ENCODE measurements at regions not wholly inside any gene's neighbourhood (a gene's known extent, or its start where the extent isn't known, plus 50 kb on each side); places are given as distances from the start of the nearest gene placed in this dataset.

DNA sequence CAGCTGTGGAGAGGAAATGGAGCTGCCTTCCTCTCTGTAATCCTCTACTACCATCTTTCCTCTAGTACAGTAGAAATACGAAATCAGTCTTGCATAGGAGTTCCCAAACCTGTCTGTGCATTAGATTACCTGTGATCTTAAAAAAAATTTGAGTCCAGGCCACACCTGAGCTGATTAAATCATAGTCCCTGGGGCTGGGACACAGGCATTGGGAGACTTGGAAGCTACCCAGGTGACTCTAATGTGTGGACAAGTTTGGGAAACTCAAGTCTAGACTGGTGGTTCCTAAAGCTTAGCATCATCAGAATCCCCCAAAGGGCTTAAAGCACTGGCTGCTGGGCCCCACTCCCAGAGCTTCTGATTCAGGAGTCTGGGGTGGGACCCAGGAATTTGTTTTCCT lies 152.7 kb upstream of the GLI3 start:
- CTCF ChIA-PET, result interaction anchor here (1.1 kb wide), 1 partner anchor 410 kb away, joined by 3 read pairs; no protein-coding TSS in a partner anchor
- H3K9me3 ChIP-seq (ENCODE audit: control insufficient read depth, insufficient read depth, low read length), result no peaks in the 10 kb centered on the region
- POLR2A ChIA-PET, result no interaction called here
- no peak overlapping the region for H3K27ac ChIP-seq (ENCODE audit: low read depth, low read length)
- no peak overlapping the region for H3K4me3 ChIP-seq (ENCODE audit: low read depth, low read length)
- no peaks in the 10 kb centered on the region for H3K27me3 ChIP-seq (ENCODE audit: control insufficient read depth, insufficient read depth, low read length)
- TF ChIP-seq, protein P1, sequence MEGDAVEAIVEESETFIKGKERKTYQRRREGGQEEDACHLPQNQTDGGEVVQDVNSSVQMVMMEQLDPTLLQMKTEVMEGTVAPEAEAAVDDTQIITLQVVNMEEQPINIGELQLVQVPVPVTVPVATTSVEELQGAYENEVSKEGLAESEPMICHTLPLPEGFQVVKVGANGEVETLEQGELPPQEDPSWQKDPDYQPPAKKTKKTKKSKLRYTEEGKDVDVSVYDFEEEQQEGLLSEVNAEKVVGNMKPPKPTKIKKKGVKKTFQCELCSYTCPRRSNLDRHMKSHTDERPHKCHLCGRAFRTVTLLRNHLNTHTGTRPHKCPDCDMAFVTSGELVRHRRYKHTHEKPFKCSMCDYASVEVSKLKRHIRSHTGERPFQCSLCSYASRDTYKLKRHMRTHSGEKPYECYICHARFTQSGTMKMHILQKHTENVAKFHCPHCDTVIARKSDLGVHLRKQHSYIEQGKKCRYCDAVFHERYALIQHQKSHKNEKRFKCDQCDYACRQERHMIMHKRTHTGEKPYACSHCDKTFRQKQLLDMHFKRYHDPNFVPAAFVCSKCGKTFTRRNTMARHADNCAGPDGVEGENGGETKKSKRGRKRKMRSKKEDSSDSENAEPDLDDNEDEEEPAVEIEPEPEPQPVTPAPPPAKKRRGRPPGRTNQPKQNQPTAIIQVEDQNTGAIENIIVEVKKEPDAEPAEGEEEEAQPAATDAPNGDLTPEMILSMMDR (IDR thresholded peaks at IDR 0.05; ENCODE audit: low read depth, low read length), result no peak
- DNase-seq (ENCODE audit: low read depth, low spot score), result no peak

DNA sequence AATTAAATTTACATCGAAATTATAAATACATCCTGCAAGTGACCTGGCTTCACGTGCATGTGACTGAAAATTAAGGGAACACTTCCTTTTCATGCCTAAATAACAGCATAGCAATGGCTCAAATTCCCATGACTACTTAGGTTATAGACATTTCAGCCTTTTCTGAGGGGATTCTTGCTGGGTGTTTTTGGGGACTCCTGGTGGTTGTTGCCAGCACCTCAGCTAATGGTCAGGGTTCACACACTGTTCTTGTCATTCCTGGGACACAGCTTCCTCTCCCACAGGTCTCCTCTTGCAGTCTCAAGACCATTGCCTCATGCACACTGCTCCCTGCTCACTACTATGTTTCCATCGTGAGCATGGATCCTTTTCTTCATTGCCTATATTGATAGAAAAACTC lies 148.9 kb upstream of the GLI3 start:
- CTCF ChIA-PET, result no interaction called here
- no peaks in the 10 kb centered on the region for H3K9me3 ChIP-seq (ENCODE audit: control insufficient read depth, insufficient read depth, low read length)
- H3K27me3 ChIP-seq (ENCODE audit: control insufficient read depth, insufficient read depth, low read length), result no peaks in the 10 kb centered on the region
- TF ChIP-seq, protein P1 (IDR thresholded peaks at IDR 0.05; ENCODE audit: low read depth, low read length), result peak; percentile 36
- H3K27ac ChIP-seq (ENCODE audit: low read depth, low read length), result no peak overlapping the region
- H3K4me3 ChIP-seq (ENCODE audit: low read depth, low read length), result no peak overlapping the region
- no peak for DNase-seq (ENCODE audit: low read depth, low spot score)
- POLR2A ChIA-PET, result no interaction called here

DNA sequence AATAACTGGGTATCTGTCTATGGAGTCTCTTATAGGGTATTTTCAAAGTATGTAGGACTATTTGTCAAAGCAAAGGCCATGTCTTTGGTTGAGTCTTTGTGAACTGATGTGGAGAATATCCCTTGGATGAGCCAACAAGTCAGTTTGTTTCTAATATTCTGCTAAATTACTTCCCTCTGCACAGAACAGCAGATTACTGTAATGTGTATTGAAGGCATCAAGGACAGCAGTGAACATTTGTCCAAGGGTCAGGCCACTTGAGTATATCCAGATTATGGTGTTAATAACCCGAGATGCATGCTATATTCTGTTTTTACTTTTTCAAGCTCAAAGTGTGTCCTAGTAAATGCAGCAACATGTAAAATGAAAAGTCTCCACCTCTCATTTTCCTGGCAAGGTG lies 144.2 kb upstream of the GLI3 start:
- ChIA-PET CTCF (no interaction called here), POLR2A (no interaction called here)
- Histone ChIP-seq H3K27ac (ENCODE audit: low read depth, low read length) (no peak overlapping the region), H3K27me3 (ENCODE audit: control insufficient read depth, insufficient read depth, low read length) (no peaks in the 10 kb centered on the region), H3K4me3 (ENCODE audit: low read depth, low read length) (no peak overlapping the region), H3K9me3 (ENCODE audit: control insufficient read depth, insufficient read depth, low read length) (no peaks in the 10 kb centered on the region)
- TF ChIP-seq, protein P1 (IDR thresholded peaks at IDR 0.05; ENCODE audit: low read depth, low read length), result no peak
- DNase-seq (ENCODE audit: low read depth, low spot score), result no peak

DNA sequence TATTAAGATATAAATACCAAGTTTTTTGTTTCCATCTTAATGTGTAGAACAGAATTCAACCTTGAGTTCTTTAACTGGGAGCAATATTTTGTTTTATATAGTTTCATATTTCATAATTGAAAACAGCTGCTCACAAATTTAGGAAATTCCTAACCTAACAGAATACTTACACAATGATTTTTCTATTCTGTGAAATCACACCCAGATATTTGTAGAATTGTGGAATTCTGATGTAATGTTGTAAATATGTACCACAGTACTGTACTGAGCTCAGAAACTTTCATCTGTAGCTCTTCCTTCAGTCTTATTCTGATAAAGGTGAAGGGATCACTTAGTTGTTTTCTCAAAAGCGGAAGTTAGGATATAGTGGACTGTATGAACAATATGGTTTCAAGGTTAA lies 143.4 kb upstream of the GLI3 start:
- H3K27ac ChIP-seq (ENCODE audit: low read depth, low read length), result no peak overlapping the region
- H3K27me3 ChIP-seq (ENCODE audit: control insufficient read depth, insufficient read depth, low read length), result no peaks in the 10 kb centered on the region
- no peak for DNase-seq (ENCODE audit: low read depth, low spot score)
- H3K4me3 ChIP-seq (ENCODE audit: low read depth, low read length), result no peak overlapping the region
- CTCF ChIA-PET, result no interaction called here
- no peaks in the 10 kb centered on the region for H3K9me3 ChIP-seq (ENCODE audit: control insufficient read depth, insufficient read depth, low read length)
- TF ChIP-seq, protein P1 (IDR thresholded peaks at IDR 0.05; ENCODE audit: low read depth, low read length), result no peak
- POLR2A ChIA-PET, result interaction anchor here (0.6 kb wide), 1 partner anchor 171 kb away, joined by 8 read pairs; no protein-coding TSS in a partner anchor

DNA sequence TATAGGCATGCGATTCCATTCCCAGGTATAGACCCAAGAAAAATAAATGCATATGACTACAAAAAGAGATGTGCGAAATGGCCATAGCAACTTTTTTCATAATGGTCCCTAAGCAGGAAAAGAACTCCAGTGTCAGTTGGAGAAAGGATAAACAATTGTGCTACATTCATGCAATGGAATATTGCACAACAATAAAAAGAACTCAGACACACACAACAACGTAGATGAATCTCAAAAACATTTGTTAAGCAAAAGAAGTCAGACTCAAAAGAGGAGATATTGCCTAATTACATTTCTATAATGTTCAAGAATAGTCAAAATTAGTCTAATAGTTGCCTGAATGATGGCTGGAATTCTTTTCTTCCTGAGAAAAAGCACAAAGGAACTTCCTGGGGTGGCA lies 141.1 kb upstream of the GLI3 start:
- H3K9me3 ChIP-seq (ENCODE audit: control insufficient read depth, insufficient read depth, low read length), result no peaks in the 10 kb centered on the region
- CTCF ChIA-PET, result no interaction called here
- H3K27me3 ChIP-seq (ENCODE audit: control insufficient read depth, insufficient read depth, low read length), result no peaks in the 10 kb centered on the region
- POLR2A ChIA-PET, result no interaction called here
- H3K4me3 ChIP-seq (ENCODE audit: low read depth, low read length), result no peak overlapping the region
- H3K27ac ChIP-seq (ENCODE audit: low read depth, low read length), result no peak overlapping the region
- TF ChIP-seq, protein P1 (IDR thresholded peaks at IDR 0.05; ENCODE audit: low read depth, low read length), result no peak
- DNase-seq (ENCODE audit: low read depth, low spot score), result no peak
